ENCODE measurements at regions not wholly inside any gene's neighbourhood (a gene's known extent, or its start where the extent isn't known, plus 50 kb on each side); places are given as distances from the start of the nearest gene placed in this dataset.
"Not testable (repeated sequence)": the region's sequence is repeated elsewhere in the genome, so short reads cannot be mapped to it uniquely, and the experiment has no call there.

- in situ Hi-C loops (cut with MboI; ENCODE audit: low sequenced_read_pairs) = not testable (repeated sequence)
Measured at GRCh38 chr12:54799966-54800365, 54.4 kb upstream of the MUCL1 start.

- in situ Hi-C loops (cut with MboI; ENCODE audit: low sequenced_read_pairs) = no loop called here
Measured at GRCh38 chr12:54798651-54799050, 55.7 kb upstream of the MUCL1 start.

GRCh38 chr12:54796991-54797390 is 57.3 kb upstream of the MUCL1 start:
- in situ Hi-C loops (cut with MboI; ENCODE audit: low sequenced_read_pairs) = no loop called here

- in situ Hi-C loops (cut with MboI; ENCODE audit: low sequenced_read_pairs) = no loop called here
Measured at GRCh38 chr12:54795644-54796043, 58.7 kb upstream of the MUCL1 start.

GRCh38 chr12:54786081-54786480 is 68.2 kb upstream of the MUCL1 start:
- in situ Hi-C loops (cut with MboI; ENCODE audit: low sequenced_read_pairs) = no loop called here

GRCh38 chr12:54784115-54784514 is 70.2 kb upstream of the MUCL1 start:
- in situ Hi-C loops (cut with MboI; ENCODE audit: low sequenced_read_pairs) = no loop called here

GRCh38 chr12:54777031-54777430 is 77.3 kb upstream of the MUCL1 start:
- in situ Hi-C loops (cut with MboI; ENCODE audit: low sequenced_read_pairs) = not testable (repeated sequence)

- in situ Hi-C loops (cut with MboI; ENCODE audit: low sequenced_read_pairs) = no loop called here
Measured at GRCh38 chr12:54773593-54773992, 80.7 kb upstream of the MUCL1 start.

- in situ Hi-C loops (cut with MboI; ENCODE audit: low sequenced_read_pairs) = no loop called here
Measured at GRCh38 chr12:54765652-54766051, 88.7 kb upstream of the MUCL1 start.

- in situ Hi-C loops (cut with MboI; ENCODE audit: low sequenced_read_pairs) = no loop called here
Measured at GRCh38 chr12:54762390-54762789, 91.9 kb upstream of the MUCL1 start.

- in situ Hi-C loops (cut with MboI; ENCODE audit: low sequenced_read_pairs) = no loop called here
Measured at GRCh38 chr12:54759751-54760150, 94.6 kb upstream of the MUCL1 start.

- in situ Hi-C loops (cut with MboI; ENCODE audit: low sequenced_read_pairs) = no loop called here
Measured at GRCh38 chr12:54751493-54751892, 102.8 kb upstream of the MUCL1 start.

GRCh38 chr12:54749191-54749818 is 101.1 kb upstream of the DCD start:
- in situ Hi-C loops (cut with MboI; ENCODE audit: low sequenced_read_pairs) = loop anchor here (25.0 kb wide), 2 partner anchors 188 to 338 kb away; no protein-coding TSS in a partner anchor

- in situ Hi-C loops (cut with MboI; ENCODE audit: low sequenced_read_pairs) = loop anchor here (25.0 kb wide), 2 partner anchors 193 to 343 kb away; no protein-coding TSS in a partner anchor
Measured at GRCh38 chr12:54744590-54744989, 96.4 kb upstream of the DCD start.

- in situ Hi-C loops (cut with MboI; ENCODE audit: low sequenced_read_pairs) = loop anchor here (25.0 kb wide), 2 partner anchors 196 to 346 kb away; no protein-coding TSS in a partner anchor
Measured at GRCh38 chr12:54740882-54741281, 92.7 kb upstream of the DCD start.

GRCh38 chr12:54736549-54736948 is 88.4 kb upstream of the DCD start:
- in situ Hi-C loops (cut with MboI; ENCODE audit: low sequenced_read_pairs) = loop anchor here (25.0 kb wide), 2 partner anchors 201 to 351 kb away; no protein-coding TSS in a partner anchor

- in situ Hi-C loops (cut with MboI; ENCODE audit: low sequenced_read_pairs) = loop anchor here (25.0 kb wide), 2 partner anchors 203 to 353 kb away; no protein-coding TSS in a partner anchor
Measured at GRCh38 chr12:54734196-54734950, 86.2 kb upstream of the DCD start.

GRCh38 chr12:54725233-54725843 is 77.2 kb upstream of the DCD start:
- in situ Hi-C loops (cut with MboI; ENCODE audit: low sequenced_read_pairs) = loop anchor here (25.0 kb wide), 2 partner anchors 212 to 362 kb away; no protein-coding TSS in a partner anchor

GRCh38 chr12:54723379-54724256 is 75.5 kb upstream of the DCD start:
- in situ Hi-C loops (cut with MboI; ENCODE audit: low sequenced_read_pairs) = no loop called here

- in situ Hi-C loops (cut with MboI; ENCODE audit: low sequenced_read_pairs) = no loop called here
Measured at GRCh38 chr12:54721312-54721711, 73.1 kb upstream of the DCD start.

GRCh38 chr12:54719691-54720090 is 71.5 kb upstream of the DCD start:
- in situ Hi-C loops (cut with MboI; ENCODE audit: low sequenced_read_pairs) = no loop called here

All from HL-60/S4 treated with retinoic acid at 250 ng/mL for 4 days and 3 days (cell line).